SK-N-SH (cell line): ENCODE measurements at regions not wholly inside any gene's neighbourhood (a gene's known extent, or its start where the extent isn't known, plus 50 kb on each side); places are given as distances from the start of the nearest gene placed in this dataset.

Experiments
- MXI1 ChIP-seq: IDR thresholded peaks from 2 replicates; pipeline ENCODE4 v1.6.1; 2012; ENCODE audit warnings: mild to moderate bottlenecking, low read depth, low read length, improper control_type of control experiment
- POLR2AphosphoS5 ChIP-seq: IDR thresholded peaks from 2 replicates; pipeline ENCODE4 v1.6.1; 2012; ENCODE audit warnings: low read depth, low read length
- TF ChIP-seq, protein P1 (sequence below): fragments of 200-600 bp; sonication (generic); IDR thresholded peaks from 2 replicates; pipeline ENCODE4 v1.6.1; 2017; ENCODE audit warnings: antibody characterized with exemption, mild to moderate bottlenecking, moderate library complexity

DNA sequence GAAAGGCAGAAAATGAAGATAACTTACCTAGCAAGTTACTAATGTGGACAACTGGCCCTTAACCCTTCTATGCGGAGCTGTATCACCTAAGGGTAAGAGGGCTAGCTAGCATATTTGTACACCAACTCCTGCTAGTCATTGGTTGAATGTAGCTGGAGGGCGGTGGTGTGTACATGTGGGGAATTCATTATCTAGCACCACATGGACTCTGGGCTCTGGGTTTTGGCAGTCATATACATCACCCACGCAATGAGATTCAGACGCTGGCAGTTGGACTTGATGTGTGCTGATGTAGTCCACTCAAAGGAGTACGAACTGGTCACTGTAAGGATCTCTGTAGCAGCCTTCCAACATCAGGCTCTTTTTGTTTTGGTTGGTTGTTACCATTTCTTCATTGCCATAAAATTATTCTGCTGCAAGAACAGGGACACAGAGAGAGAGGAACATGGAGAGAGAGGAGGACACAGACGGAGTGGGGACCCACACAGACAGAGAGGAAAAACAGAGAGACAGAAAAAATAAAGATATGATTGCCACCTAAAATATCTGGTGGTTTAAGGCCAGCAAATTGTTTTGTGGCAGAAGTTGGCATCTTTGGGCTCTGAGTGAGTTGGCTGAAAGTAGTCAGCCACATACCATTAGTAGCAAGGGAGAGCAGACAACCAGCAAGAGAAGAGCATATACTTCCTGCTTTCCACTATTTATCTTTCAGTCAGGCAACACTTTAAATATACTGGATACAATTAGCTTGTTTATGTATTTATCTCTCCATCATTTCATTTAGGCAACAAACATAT is 76.7 kb upstream of the MTPN start:
- TF ChIP-seq POLR2AphosphoS5 (no peak), MXI1 (no peak)
- TF ChIP-seq, protein P1, sequence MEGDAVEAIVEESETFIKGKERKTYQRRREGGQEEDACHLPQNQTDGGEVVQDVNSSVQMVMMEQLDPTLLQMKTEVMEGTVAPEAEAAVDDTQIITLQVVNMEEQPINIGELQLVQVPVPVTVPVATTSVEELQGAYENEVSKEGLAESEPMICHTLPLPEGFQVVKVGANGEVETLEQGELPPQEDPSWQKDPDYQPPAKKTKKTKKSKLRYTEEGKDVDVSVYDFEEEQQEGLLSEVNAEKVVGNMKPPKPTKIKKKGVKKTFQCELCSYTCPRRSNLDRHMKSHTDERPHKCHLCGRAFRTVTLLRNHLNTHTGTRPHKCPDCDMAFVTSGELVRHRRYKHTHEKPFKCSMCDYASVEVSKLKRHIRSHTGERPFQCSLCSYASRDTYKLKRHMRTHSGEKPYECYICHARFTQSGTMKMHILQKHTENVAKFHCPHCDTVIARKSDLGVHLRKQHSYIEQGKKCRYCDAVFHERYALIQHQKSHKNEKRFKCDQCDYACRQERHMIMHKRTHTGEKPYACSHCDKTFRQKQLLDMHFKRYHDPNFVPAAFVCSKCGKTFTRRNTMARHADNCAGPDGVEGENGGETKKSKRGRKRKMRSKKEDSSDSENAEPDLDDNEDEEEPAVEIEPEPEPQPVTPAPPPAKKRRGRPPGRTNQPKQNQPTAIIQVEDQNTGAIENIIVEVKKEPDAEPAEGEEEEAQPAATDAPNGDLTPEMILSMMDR = no peak
